Erythroblast (primary cell): ENCODE measurements at regions not wholly inside any gene's neighbourhood (a gene's known extent, or its start where the extent isn't known, plus 50 kb on each side); places are given as distances from the start of the nearest gene placed in this dataset.

Source experiments
- GATA1 ChIP-seq: IDR thresholded peaks from 2 replicates; pipeline ENCODE4 v1.6.1; 2011; ENCODE audit warnings: low read depth, mild to moderate bottlenecking, control low read depth, low read length, moderate library complexity
- POLR2A ChIP-seq: IDR thresholded peaks from 2 replicates; pipeline ENCODE4 v1.6.1; 2011; ENCODE audit warnings: mild to moderate bottlenecking, low read length

DNA sequence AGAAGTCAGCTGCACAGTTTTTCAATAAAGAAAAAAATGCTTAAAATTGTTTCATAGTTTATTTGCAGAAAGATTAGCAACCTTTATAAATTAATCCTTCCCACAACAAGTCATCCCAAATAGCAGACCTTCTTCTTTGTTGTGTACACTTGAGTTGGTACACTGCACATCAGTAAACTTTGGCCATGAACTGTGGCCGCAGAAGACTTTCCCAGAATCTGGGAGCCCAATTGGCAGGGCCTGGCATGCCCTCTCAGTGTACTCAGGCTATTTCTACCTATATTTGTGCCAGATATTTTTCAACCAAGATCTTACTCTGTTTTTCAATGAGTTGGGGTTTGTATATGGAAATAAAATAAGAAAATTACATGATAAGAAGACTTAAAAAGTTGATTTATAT lies 133.1 kb downstream of the DIPK2A start:
- TF ChIP-seq POLR2A (no peak), GATA1 (no peak)
